Spleen (tissue), 11 donors: ENCODE measurements at regions not wholly inside any gene's neighbourhood (a gene's known extent, or its start where the extent isn't known, plus 50 kb on each side); places are given as distances from the start of the nearest gene placed in this dataset.

Experiments used
- DNase-seq: peaks from one replicate; pipeline ENCODE4 v3.0.0-alpha.2; 2020
- H3K27ac ChIP-seq, 8 donors: fragments of 200-600 bp; sonication (generic) in 7 of 8; 1 replicate in 4 of 8; 2 replicates in 4 of 8; pipeline versions ENCODE4 v1.5.0 to v1.8.0; 2016 to 2021; ENCODE audit warnings: inconsistent platforms in 4 of 8, mild to moderate bottlenecking in 4 of 8, moderate library complexity in 1 of 8
- H3K27me3 ChIP-seq, 7 donors: fragments of 200-600 bp; sonication (generic) in 6 of 7; replicated peaks in 1 of 7; 1 replicate in 4 of 7; 2 replicates in 3 of 7; pipeline versions ENCODE4 v1.5.0 to v1.8.0; 2016 to 2021; ENCODE audit warnings: inconsistent platforms in 3 of 7, mild to moderate bottlenecking in 1 of 7
- H3K36me3 ChIP-seq, 6 donors: fragments of 200-600 bp; sonication (generic) in 5 of 6; 1 replicate in 4 of 6; 2 replicates in 2 of 6; pipeline versions ENCODE4 v1.5.0 to v1.8.0; 2016 to 2021; ENCODE audit warnings: inconsistent platforms in 2 of 6
- H3K4me1 ChIP-seq, 6 donors: fragments of 200-600 bp; sonication (generic) in 5 of 6; 1 replicate in 3 of 6; 2 replicates in 3 of 6; pipeline versions ENCODE4 v1.5.0 to v1.8.0; 2016 to 2021; ENCODE audit warnings: inconsistent platforms in 3 of 6
- H3K4me3 ChIP-seq, 8 donors: fragments of 200-600 bp; sonication (generic) in 7 of 8; 1 replicate in 4 of 8; 2 replicates in 4 of 8; pipeline versions ENCODE4 v1.5.0 to v1.8.0; 2016 to 2021; ENCODE audit warnings: inconsistent platforms in 4 of 8, mild to moderate bottlenecking in 4 of 8, moderate library complexity in 2 of 8
- H3K9me3 ChIP-seq, 8 donors: fragments of 200-600 bp; sonication (generic) in 7 of 8; 1 replicate in 4 of 8; 2 replicates in 4 of 8; pipeline versions ENCODE4 v1.5.0 to v1.8.0; 2016 to 2021; ENCODE audit warnings: inconsistent platforms in 4 of 8
- POLR2A ChIP-seq, 3 donors: fragments of 450-650 bp; IDR thresholded peaks; one replicate each; pipeline ENCODE4 v1.5.1; 2017; ENCODE audit warnings: antibody characterized with exemption in 3 of 3, mild to moderate bottlenecking in 1 of 3
- POLR2AphosphoS5 ChIP-seq, 3 donors: sonication (generic); formaldehyde crosslinking; IDR thresholded peaks; one replicate each; pipeline ENCODE4 v1.5.1; 2017; ENCODE audit warnings: antibody characterized with exemption in 3 of 3
- WGBS, 5 donors: extraction: QIAGEN DNeasy Blood & Tissue Kit in 3 of 5; methylation state at CpG; one replicate each; pipeline versions ENCODE4 v1.1.5 to v1.1.7; 2013 to 2018; 5-methylcytosine and 5-hydroxymethylcytosine counted together
- intact Hi-C: fragments of 100-400 bp; cut with DNase I; formaldehyde crosslinking; loops from one replicate; pipeline ENCODE4 v1.15.0; 2023; ENCODE audit warnings: low total_unique reads
- TF ChIP-seq, protein P1 (sequence below), 11 experiments: fragments of 200-600 bp in 7 of 11; fragments of 450-650 bp in 4 of 11; sonication (generic) in 4 of 11; IDR thresholded peaks in 8 of 11; conservative IDR thresholded peaks in 3 of 11; 1 replicate in 7 of 11; 2 replicates in 4 of 11; pipeline versions ENCODE4 v1.4.0 to v1.8.0; 2016 to 2021; ENCODE audit warnings: antibody characterized with exemption in 11 of 11, inconsistent platforms in 4 of 11, mild to moderate bottlenecking in 1 of 11
- donor health status: healthy with polysubstance abuse.
- donor health status: DM: no; HTN: no; CAD: no; lungs with moderate emphysema.
- donor health status: DM: no; HTN: no; CAD: no.
- donor health status: Bipolar disorder and iron deficiency.
- donor health status: healthy.
- donor health status: DM: no; HTN: no; CAD: no.
- donor health status: DM: yes; HTN: yes; CAD: no.

DNA sequence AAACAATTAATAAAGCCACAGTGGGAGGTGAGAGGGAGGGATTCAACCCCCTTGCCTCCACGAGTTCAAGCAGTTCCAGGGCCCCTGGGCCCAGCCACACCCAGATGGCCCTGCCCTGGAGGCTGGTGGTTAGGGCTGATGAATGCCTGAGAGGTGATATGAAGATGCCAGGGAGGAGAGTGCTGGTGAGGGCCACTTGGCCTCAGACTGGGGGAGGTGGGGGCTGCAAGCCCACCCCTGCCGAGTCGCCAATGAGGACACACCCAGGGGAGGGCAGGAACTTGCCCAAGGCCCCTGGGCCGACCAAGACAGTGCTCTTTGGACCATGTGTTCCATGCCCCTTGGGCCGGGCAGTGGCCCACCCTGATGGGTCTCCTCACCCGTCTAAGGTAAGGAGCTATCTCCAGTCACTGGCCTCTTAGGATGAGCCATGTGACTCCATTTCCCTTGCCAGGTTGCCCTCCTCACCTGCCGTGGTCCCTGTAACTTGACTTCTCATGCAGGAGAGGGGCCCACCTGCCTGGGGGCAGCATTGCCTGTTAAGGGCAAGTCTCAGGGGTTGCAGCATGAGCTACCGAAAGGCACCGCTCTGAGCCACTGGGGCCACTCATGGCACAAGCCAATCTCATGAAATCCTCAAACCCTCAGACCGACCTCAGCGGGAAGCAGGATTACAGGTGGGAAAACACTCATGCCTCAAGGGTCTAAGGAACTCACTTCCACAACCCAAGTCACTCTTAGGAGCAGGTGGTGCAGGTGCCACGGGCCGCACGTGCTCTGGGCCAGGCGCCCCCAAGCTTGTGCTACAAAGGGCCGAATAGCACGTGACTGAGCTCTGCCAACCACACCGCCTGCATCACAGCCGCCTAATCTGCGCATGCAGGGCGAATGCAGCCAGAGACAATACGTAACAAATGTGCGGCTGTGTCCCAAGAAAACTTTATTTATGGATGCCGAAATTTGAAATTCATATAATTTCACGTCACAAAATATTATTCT, 147.4 kb upstream of the MLN start:
- 83 to 94% (median 87%) methylated on average over 21 to 25 of the region's 25 CpGs for WGBS, 5 donors
- H3K4me1 ChIP-seq = no peaks in the 10 kb centered on the region
- H3K36me3 ChIP-seq = no peaks in the 10 kb centered on the region
- H3K27ac ChIP-seq = no peak overlapping the region
- H3K4me3 ChIP-seq = no peak overlapping the region
- H3K27me3 ChIP-seq = peaks cover 0 to 8% (median 0%) of the 10 kb centered on the region in 7 donors
- intact Hi-C loops = no loop called here
- peak; percentile 50 for DNase-seq
- TF ChIP-seq, protein P1, sequence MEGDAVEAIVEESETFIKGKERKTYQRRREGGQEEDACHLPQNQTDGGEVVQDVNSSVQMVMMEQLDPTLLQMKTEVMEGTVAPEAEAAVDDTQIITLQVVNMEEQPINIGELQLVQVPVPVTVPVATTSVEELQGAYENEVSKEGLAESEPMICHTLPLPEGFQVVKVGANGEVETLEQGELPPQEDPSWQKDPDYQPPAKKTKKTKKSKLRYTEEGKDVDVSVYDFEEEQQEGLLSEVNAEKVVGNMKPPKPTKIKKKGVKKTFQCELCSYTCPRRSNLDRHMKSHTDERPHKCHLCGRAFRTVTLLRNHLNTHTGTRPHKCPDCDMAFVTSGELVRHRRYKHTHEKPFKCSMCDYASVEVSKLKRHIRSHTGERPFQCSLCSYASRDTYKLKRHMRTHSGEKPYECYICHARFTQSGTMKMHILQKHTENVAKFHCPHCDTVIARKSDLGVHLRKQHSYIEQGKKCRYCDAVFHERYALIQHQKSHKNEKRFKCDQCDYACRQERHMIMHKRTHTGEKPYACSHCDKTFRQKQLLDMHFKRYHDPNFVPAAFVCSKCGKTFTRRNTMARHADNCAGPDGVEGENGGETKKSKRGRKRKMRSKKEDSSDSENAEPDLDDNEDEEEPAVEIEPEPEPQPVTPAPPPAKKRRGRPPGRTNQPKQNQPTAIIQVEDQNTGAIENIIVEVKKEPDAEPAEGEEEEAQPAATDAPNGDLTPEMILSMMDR (IDR thresholded peaks at IDR 0.05 in 8 of 11, conservative IDR thresholded peaks at IDR 0.05 in 3 of 11) = no peak
- TF ChIP-seq POLR2AphosphoS5 (IDR thresholded peaks at IDR 0.05) (no peak), POLR2A (IDR thresholded peaks at IDR 0.05) (no peak)
- H3K9me3 ChIP-seq = no peaks in the 10 kb centered on the region

DNA sequence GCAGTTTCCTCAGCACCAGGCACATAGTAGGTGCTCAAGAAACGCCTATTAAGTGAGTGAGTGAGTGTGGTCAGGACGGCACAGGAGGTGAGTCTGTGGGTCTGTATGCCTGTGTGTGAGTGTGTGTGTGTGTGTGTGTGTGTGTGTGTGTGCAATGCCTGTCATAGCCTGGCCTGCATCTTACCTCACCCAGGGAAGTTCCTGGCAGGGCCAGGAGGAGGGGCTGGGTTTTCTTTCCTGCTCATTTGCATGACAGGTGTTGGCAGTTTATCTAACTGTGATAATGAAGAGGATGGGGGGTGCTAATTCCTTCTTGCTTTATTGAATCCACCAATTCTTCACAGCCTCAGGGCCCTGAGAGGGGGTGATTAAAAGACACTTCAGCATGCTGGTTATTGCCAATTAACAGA, 146.7 kb upstream of the MLN start:
- H3K27me3 ChIP-seq = peaks cover 0 to 8% (median 0%) of the 10 kb centered on the region in 7 donors
- no peaks in the 10 kb centered on the region for H3K36me3 ChIP-seq
- no peaks in the 10 kb centered on the region for H3K9me3 ChIP-seq
- intact Hi-C loops = no loop called here
- H3K4me3 ChIP-seq = no peak overlapping the region
- no peaks in the 10 kb centered on the region for H3K4me1 ChIP-seq
- H3K27ac ChIP-seq = no peak overlapping the region
- 68 to 79% (median 73%) methylated on average over 2 of the region's 2 CpGs for WGBS, 5 donors
- no peak for DNase-seq
- TF ChIP-seq POLR2AphosphoS5 (IDR thresholded peaks at IDR 0.05) = no peak
- no peak for TF ChIP-seq POLR2A (IDR thresholded peaks at IDR 0.05)
- TF ChIP-seq, protein P1 (IDR thresholded peaks at IDR 0.05 in 8 of 11, conservative IDR thresholded peaks at IDR 0.05 in 3 of 11) = no peak

DNA sequence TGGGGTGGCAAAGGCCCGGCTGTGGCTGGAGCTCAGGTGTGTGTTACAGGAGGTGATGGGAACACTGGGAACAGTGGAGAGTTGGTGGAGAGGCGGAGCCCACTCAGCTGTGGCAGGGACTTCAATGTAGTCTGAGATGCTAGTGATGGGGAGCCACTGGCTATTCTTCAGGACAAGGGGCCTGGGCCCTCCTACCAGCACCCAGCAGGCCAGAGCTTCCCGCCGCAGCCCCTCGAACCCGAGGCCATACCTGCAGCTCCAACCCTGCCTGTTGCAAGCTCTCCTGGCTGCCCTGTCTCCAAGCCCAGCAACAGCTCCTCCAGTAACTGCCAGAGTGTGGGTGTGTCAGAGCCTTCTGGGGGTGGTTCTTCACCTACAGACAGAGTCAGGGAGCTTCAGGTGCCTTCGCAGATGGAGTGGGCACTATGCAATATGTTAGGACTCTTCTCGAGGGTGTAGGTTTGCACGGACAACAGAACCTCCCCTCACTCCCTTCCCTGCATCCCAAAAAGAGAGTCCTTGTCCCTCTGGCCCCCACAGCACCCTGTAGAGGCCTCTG, 146.2 kb upstream of the MLN start:
- Histone ChIP-seq H3K9me3 (no peaks in the 10 kb centered on the region), H3K36me3 (no peaks in the 10 kb centered on the region), H3K4me1 (no peaks in the 10 kb centered on the region), H3K27ac (no peak overlapping the region), H3K4me3 (no peak overlapping the region), H3K27me3 (peaks cover 0 to 12% (median 0%) of the 10 kb centered on the region in 7 donors)
- WGBS, 5 donors = 79 to 95% (median 92%) methylated on average over 8 to 9 of the region's 9 CpGs
- TF ChIP-seq POLR2A (IDR thresholded peaks at IDR 0.05) (no peak), POLR2AphosphoS5 (IDR thresholded peaks at IDR 0.05) (no peak)
- TF ChIP-seq, protein P1 (IDR thresholded peaks at IDR 0.05 in 8 of 11, conservative IDR thresholded peaks at IDR 0.05 in 3 of 11) = no peak
- peak; percentile 67 for DNase-seq
- intact Hi-C loops = no loop called here

DNA sequence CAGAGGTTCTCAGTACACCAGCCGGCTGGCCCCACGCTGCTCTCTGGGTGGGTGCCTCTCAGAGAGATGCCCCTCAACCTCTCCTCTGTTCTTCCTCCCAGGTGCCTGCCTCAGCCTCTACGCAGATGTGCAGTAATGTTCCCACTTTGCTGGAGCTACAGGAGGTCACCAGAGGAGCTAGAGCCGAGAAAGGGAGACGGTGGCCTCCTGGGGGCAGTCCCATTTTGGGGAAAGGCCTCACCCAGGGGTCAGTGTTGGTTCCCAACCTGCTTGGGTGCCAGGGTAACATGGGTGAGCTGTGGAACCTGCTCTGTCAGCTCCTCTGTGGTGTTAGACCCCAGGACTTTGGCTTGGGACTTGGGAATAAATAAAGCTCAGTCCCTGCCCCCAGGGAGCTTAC, 145.3 kb upstream of the MLN start:
- intact Hi-C loops = no loop called here
- Histone ChIP-seq H3K9me3 (no peaks in the 10 kb centered on the region), H3K36me3 (no peaks in the 10 kb centered on the region), H3K4me3 (no peak overlapping the region), H3K27ac (no peak overlapping the region), H3K4me1 (no peaks in the 10 kb centered on the region), H3K27me3 (peaks cover 0 to 18% (median 0%) of the 10 kb centered on the region in 7 donors)
- 80 to 92% (median 87%) methylated on average over 3 to 5 of the region's 5 CpGs for WGBS, 5 donors
- DNase-seq = no peak
- TF ChIP-seq, protein P1 (IDR thresholded peaks at IDR 0.05 in 8 of 11, conservative IDR thresholded peaks at IDR 0.05 in 3 of 11) = no peak
- TF ChIP-seq POLR2A (IDR thresholded peaks at IDR 0.05) (no peak), POLR2AphosphoS5 (IDR thresholded peaks at IDR 0.05) (no peak)
